Glutamatergic neuron (in vitro differentiated cells): ENCODE measurements at regions not wholly inside any gene's neighbourhood (a gene's known extent, or its start where the extent isn't known, plus 50 kb on each side); places are given as distances from the start of the nearest gene placed in this dataset.
A peak's percentile ranks its signal among the peaks of the same experiment; 100 is the strongest.

Experiments used
- DNase-seq: peaks from one replicate; pipeline ENCODE4 v3.0.0; 2022
- H3K27ac Mint-ChIP-seq: one replicate; pipeline ENCODE4 v1.8.0; 2020; ENCODE audit warnings: mild to moderate bottlenecking, mixed read lengths, inconsistent platforms; ENCODE audit not compliant: unreplicated experiment
- H3K27me3 Mint-ChIP-seq: one replicate; pipeline ENCODE4 v1.8.0; 2020; ENCODE audit warnings: mild to moderate bottlenecking, moderate library complexity, mixed read lengths, inconsistent platforms; ENCODE audit not compliant: unreplicated experiment
- H3K36me3 Mint-ChIP-seq: one replicate; pipeline ENCODE4 v1.8.0; 2020; ENCODE audit warnings: mild to moderate bottlenecking, mixed read lengths, inconsistent platforms; ENCODE audit not compliant: unreplicated experiment
- H3K4me1 Mint-ChIP-seq: one replicate; pipeline ENCODE4 v1.8.0; 2020; ENCODE audit warnings: mild to moderate bottlenecking, low read depth, mixed read lengths, inconsistent platforms; ENCODE audit not compliant: unreplicated experiment
- H3K4me3 Mint-ChIP-seq: one replicate; pipeline ENCODE4 v1.8.0; 2020; ENCODE audit warnings: mild to moderate bottlenecking, mixed read lengths, inconsistent platforms; ENCODE audit not compliant: unreplicated experiment
- H3K9me3 Mint-ChIP-seq: one replicate; pipeline ENCODE4 v1.8.0; 2020; ENCODE audit warnings: mild to moderate bottlenecking, moderate library complexity, mixed read lengths, inconsistent platforms; ENCODE audit not compliant: unreplicated experiment
- CTCF ChIP-seq: fragments of 200-600 bp; sonication (generic); IDR thresholded peaks from one replicate; pipeline ENCODE4 v1.5.0; 2021; ENCODE audit not compliant: partially characterized antibody, unreplicated experiment

- no peak overlapping the region for H3K27ac Mint-ChIP-seq
- no peak overlapping the region for H3K4me3 Mint-ChIP-seq
- H3K36me3 Mint-ChIP-seq: no peaks in the 10 kb centered on the region
- peaks cover 4% of the 10 kb centered on the region for H3K4me1 Mint-ChIP-seq
- DNase-seq: no peak
- TF ChIP-seq CTCF: no peak
- H3K9me3 Mint-ChIP-seq: no peaks in the 10 kb centered on the region
- peaks cover 8% of the 10 kb centered on the region for H3K27me3 Mint-ChIP-seq
Measured at GRCh38 chr1:10940838-10941237, 71.6 kb upstream of the TARDBP start.

- peak; percentile 86 for DNase-seq
- Mint-ChIP-seq H3K27ac (no peak overlapping the region), H3K27me3 (peaks cover 12% of the 10 kb centered on the region), H3K4me1 (peaks cover 4% of the 10 kb centered on the region), H3K9me3 (no peaks in the 10 kb centered on the region), H3K4me3 (no peak overlapping the region), H3K36me3 (no peaks in the 10 kb centered on the region)
- peak; percentile 100 for TF ChIP-seq CTCF
Measured at GRCh38 chr1:10941891-10942541, 70.4 kb upstream of the TARDBP start.

GRCh38 chr1:10942542-10942912, 69.9 kb upstream of the TARDBP start:
- no peaks in the 10 kb centered on the region for H3K36me3 Mint-ChIP-seq
- H3K4me1 Mint-ChIP-seq: peaks cover 5% of the 10 kb centered on the region
- no peak for DNase-seq
- H3K9me3 Mint-ChIP-seq: no peaks in the 10 kb centered on the region
- no peak overlapping the region for H3K4me3 Mint-ChIP-seq
- TF ChIP-seq CTCF: no peak
- H3K27me3 Mint-ChIP-seq: peaks cover 12% of the 10 kb centered on the region
- no peak overlapping the region for H3K27ac Mint-ChIP-seq

- DNase-seq: no peak
- Mint-ChIP-seq H3K36me3 (no peaks in the 10 kb centered on the region), H3K4me1 (peaks cover 5% of the 10 kb centered on the region), H3K27me3 (peaks cover 9% of the 10 kb centered on the region), H3K9me3 (no peaks in the 10 kb centered on the region), H3K27ac (no peak overlapping the region), H3K4me3 (no peak overlapping the region)
- no peak for TF ChIP-seq CTCF
Measured at GRCh38 chr1:10943041-10943440, 69.4 kb upstream of the TARDBP start.

- no peak for TF ChIP-seq CTCF
- DNase-seq: no peak
- H3K4me3 Mint-ChIP-seq: no peak overlapping the region
- no peaks in the 10 kb centered on the region for H3K36me3 Mint-ChIP-seq
- no peak overlapping the region for H3K27ac Mint-ChIP-seq
- peaks cover 8% of the 10 kb centered on the region for H3K4me1 Mint-ChIP-seq
- no peaks in the 10 kb centered on the region for H3K9me3 Mint-ChIP-seq
- H3K27me3 Mint-ChIP-seq: peaks cover 9% of the 10 kb centered on the region
Measured at GRCh38 chr1:10943991-10944730, 68.3 kb upstream of the TARDBP start.
